ENCODE measurements at regions not wholly inside any gene's neighbourhood (a gene's known extent, or its start where the extent isn't known, plus 50 kb on each side); places are given as distances from the start of the nearest gene placed in this dataset.

DNA sequence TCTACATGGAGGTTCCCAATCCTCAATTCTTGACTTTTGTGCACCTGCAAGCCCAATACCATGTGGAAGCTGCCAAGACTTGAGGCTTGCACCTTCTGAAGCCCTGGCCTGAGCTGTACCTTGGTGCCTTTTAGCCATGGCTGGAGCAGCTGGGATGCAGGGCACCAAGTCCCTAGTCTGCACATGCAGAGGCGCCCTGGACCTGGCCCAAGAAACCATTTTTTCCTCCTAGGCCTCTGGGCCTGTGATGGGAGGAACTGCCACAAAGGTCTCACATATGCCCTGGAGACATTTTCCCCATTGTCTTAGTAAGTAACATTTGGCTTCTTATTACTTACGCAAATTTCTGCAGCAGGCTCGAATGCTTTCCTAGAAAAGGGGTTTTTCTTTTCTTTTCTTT lies 431.9 kb upstream of the ANO5 start:
- ATAC-seq = no peak
- WGBS, 2 donors (ENCODE audit: low coverage in 1 of 2) = 82% methylated on average over 2 of the region's 3 CpGs; no CpG with 5 or more reads in 1 of the 2 donors

DNA sequence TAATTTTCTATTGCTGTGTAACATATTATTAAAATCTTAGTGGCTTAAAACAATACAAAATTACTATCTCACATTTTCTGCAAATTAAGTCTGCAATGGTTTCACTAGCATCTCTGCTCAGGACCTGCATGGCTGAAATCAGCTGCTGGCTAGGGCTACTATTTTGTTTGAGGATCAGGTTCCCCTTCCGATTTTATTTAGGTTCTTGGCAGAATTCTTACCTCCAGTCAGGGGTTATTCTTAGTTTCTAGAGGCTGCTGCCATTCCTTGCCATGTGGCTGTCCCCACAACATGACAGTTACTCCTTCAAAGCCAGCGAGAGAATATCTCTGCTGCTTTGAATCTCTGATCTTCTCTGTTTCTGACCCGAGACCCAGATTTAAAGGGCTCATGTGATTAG lies 424.5 kb upstream of the ANO5 start:
- WGBS, 2 donors (ENCODE audit: low coverage in 1 of 2) = 59 to 92% methylated on average over 3 of the region's 3 CpGs
- no peaks in the 10 kb centered on the region for H3K27me3 ChIP-seq
- H3K36me3 ChIP-seq = no peaks in the 10 kb centered on the region
- no peak for ATAC-seq
- no peak for TF ChIP-seq POLR2AphosphoS5 (IDR thresholded peaks at IDR 0.05)
- H3K4me1 ChIP-seq = no peaks in the 10 kb centered on the region
- H3K27ac ChIP-seq = no peak overlapping the region
- H3K4me3 ChIP-seq = no peak overlapping the region
- H3K9me3 ChIP-seq = no peaks in the 10 kb centered on the region

More for the DNA sequence above, 431.9 kb upstream of the ANO5 start:
- H3K4me3 ChIP-seq = no peak overlapping the region
- H3K27ac ChIP-seq = no peak overlapping the region
- no peaks in the 10 kb centered on the region for H3K27me3 ChIP-seq
- peaks cover 0 to 6% (median 0%) of the 10 kb centered on the region in 3 donors for H3K9me3 ChIP-seq
- no peaks in the 10 kb centered on the region for H3K4me1 ChIP-seq
- no peaks in the 10 kb centered on the region for H3K36me3 ChIP-seq
- TF ChIP-seq, protein P1, sequence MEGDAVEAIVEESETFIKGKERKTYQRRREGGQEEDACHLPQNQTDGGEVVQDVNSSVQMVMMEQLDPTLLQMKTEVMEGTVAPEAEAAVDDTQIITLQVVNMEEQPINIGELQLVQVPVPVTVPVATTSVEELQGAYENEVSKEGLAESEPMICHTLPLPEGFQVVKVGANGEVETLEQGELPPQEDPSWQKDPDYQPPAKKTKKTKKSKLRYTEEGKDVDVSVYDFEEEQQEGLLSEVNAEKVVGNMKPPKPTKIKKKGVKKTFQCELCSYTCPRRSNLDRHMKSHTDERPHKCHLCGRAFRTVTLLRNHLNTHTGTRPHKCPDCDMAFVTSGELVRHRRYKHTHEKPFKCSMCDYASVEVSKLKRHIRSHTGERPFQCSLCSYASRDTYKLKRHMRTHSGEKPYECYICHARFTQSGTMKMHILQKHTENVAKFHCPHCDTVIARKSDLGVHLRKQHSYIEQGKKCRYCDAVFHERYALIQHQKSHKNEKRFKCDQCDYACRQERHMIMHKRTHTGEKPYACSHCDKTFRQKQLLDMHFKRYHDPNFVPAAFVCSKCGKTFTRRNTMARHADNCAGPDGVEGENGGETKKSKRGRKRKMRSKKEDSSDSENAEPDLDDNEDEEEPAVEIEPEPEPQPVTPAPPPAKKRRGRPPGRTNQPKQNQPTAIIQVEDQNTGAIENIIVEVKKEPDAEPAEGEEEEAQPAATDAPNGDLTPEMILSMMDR (IDR thresholded peaks at IDR 0.05) = no peak
- TF ChIP-seq POLR2AphosphoS5 (IDR thresholded peaks at IDR 0.05) (no peak), POLR2A (IDR thresholded peaks at IDR 0.05) (no peak), EP300 (IDR thresholded peaks at IDR 0.05) (no peak)

DNA sequence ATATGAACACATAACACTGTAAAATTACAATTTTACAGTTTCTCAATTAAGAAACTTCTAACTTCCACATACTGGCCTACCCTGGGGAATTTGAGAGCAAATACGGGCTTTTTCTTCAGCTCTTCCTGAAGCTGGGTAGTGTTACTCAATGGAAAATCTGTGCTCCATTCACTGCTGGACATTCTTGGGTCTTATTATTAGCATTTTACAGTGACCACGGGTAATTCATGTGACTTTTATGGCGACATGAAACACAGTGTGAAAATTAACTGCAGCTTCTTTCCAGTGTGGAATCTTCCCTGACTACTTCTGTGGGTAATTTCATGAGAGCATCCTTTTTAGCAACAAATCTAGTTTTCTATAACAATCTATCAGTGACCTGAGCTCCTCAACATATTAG lies 423.7 kb upstream of the ANO5 start:
- 70 to 84% methylated on average over 3 of the region's 3 CpGs for WGBS, 2 donors (ENCODE audit: low coverage in 1 of 2)
- no peak for ATAC-seq
- TF ChIP-seq, protein P1 (IDR thresholded peaks at IDR 0.05) = no peak
- no peak for TF ChIP-seq POLR2A (IDR thresholded peaks at IDR 0.05)
- no peak for TF ChIP-seq EP300 (IDR thresholded peaks at IDR 0.05)
- no peak for TF ChIP-seq POLR2AphosphoS5 (IDR thresholded peaks at IDR 0.05)

DNA sequence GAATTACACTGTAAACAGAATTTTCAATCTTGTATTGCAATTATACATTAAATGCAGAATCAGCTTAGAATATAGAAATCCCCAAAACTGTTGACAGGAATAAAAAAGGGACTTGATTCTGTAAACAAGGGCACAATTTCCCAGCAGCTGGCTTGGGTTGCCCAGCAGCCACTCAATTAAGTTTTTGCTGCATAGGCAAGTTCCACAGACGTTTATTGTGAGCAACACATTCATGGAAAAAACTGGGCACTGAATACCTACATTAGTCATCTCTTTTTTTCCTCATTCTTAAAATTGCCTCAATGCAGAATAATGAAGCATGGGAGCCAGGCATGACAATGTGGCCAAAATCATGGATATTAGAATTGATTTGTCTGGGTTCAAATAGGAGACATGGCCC lies 421.8 kb upstream of the ANO5 start:
- H3K27ac ChIP-seq = no peak overlapping the region
- H3K27me3 ChIP-seq = no peaks in the 10 kb centered on the region
- 7 to 10% methylated on average over 1 of the region's 1 CpG for WGBS, 2 donors (ENCODE audit: low coverage in 1 of 2)
- H3K4me3 ChIP-seq = no peak overlapping the region
- no peak for ATAC-seq
- H3K9me3 ChIP-seq = no peaks in the 10 kb centered on the region
- H3K4me1 ChIP-seq = no peaks in the 10 kb centered on the region
- H3K36me3 ChIP-seq = no peaks in the 10 kb centered on the region
- TF ChIP-seq POLR2A (IDR thresholded peaks at IDR 0.05) (no peak), POLR2AphosphoS5 (IDR thresholded peaks at IDR 0.05) (no peak)

More for the DNA sequence above, 423.7 kb upstream of the ANO5 start:
- H3K27ac ChIP-seq = no peak overlapping the region
- no peaks in the 10 kb centered on the region for H3K4me1 ChIP-seq
- no peaks in the 10 kb centered on the region for H3K9me3 ChIP-seq
- H3K27me3 ChIP-seq = no peaks in the 10 kb centered on the region
- no peak overlapping the region for H3K4me3 ChIP-seq
- H3K36me3 ChIP-seq = no peaks in the 10 kb centered on the region

DNA sequence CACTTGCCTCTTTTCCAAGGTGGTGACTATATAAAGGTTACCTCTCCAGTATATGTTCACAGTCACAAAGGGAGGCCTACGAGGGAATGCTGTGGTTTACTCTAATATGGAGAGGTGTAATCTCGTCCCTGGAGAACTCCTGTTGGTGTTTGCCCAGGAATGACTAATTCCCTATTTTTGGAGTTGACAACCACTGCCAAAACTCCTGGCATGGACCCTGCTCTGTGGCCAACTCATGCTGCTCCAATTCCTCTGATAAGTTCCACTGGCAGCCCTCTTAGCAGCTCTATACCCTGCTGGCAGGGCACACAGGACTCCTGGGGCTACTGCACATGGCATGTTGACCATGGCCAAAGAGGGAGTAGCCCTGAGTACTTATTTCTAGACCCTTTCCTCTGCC lies 418.7 kb upstream of the ANO5 start:
- H3K4me1 ChIP-seq = no peaks in the 10 kb centered on the region
- 36 to 42% methylated on average over 2 of the region's 2 CpGs for WGBS, 2 donors (ENCODE audit: low coverage in 1 of 2)
- H3K4me3 ChIP-seq = no peak overlapping the region
- H3K9me3 ChIP-seq = no peaks in the 10 kb centered on the region
- ATAC-seq = no peak
- no peaks in the 10 kb centered on the region for H3K36me3 ChIP-seq
- H3K27me3 ChIP-seq = no peaks in the 10 kb centered on the region
- TF ChIP-seq POLR2A (IDR thresholded peaks at IDR 0.05) (no peak), EP300 (IDR thresholded peaks at IDR 0.05) (no peak), POLR2AphosphoS5 (IDR thresholded peaks at IDR 0.05) (no peak)
- TF ChIP-seq, protein P1 (IDR thresholded peaks at IDR 0.05) = no peak
- no peak overlapping the region for H3K27ac ChIP-seq

DNA sequence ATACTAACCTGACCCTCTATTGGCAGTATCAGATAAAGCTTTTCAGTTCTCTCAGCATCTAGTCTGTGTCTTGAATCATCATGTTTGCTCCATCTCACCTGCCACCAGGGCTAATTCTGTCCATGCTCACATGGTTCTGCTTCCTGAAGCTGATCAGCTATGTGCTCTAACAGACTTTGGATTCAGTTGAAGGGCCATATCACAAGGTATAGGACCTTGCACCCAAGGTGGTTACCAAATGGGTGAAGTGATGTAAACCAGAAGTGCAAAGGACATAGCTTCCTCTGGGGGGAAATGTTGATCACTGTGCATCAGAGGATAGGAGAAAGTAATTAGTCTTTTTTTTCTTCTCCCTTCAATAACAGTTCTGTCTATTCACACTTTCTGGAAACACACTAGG lies 417.0 kb upstream of the ANO5 start:
- Histone ChIP-seq H3K27ac (no peak overlapping the region), H3K27me3 (no peaks in the 10 kb centered on the region), H3K4me3 (no peak overlapping the region), H3K36me3 (no peaks in the 10 kb centered on the region), H3K9me3 (no peaks in the 10 kb centered on the region), H3K4me1 (no peaks in the 10 kb centered on the region)
- no peak for ATAC-seq
- no peak for TF ChIP-seq EP300 (IDR thresholded peaks at IDR 0.05)
- no peak for TF ChIP-seq POLR2AphosphoS5 (IDR thresholded peaks at IDR 0.05)
- no peak for TF ChIP-seq POLR2A (IDR thresholded peaks at IDR 0.05)
- TF ChIP-seq, protein P1 (IDR thresholded peaks at IDR 0.05) = no peak
